ENCODE measurements at regions not wholly inside any gene's neighbourhood (a gene's known extent, or its start where the extent isn't known, plus 50 kb on each side); places are given as distances from the start of the nearest gene placed in this dataset.

DNA sequence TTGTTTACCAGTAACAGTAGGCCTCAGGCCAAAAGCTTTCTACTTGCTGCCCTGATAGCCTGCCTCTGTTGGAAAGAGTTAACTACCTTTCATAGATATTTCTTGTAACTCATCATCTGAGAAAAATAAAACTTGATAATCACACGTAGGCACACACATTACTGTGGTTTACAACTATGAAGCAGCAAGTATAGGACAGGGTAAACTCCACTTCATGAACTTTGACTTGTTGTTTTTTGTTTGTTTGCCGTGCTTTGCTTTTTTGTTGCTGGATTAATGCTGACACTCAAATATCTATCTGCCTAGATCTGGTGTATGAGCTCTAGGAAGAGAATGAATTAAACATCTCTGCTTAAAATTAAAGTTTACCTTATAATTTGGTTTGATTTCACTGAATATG, 924.7 kb upstream of the ADGRL2 start:
- Histone ChIP-seq H2AFZ (ENCODE audit: low read depth, low read length) (no peak overlapping the region), H3K27ac (ENCODE audit: low read length) (no peak overlapping the region), H3K79me2 (replicated peaks; ENCODE audit: insufficient read depth, low read length) (no peaks in the 10 kb centered on the region), H3F3A (ENCODE audit: insufficient read depth, low read length, poor library complexity, severe bottlenecking) (no peaks in the 10 kb centered on the region), H3K9me3 (ENCODE audit: low read length) (no peaks in the 10 kb centered on the region), H3K27me3 (ENCODE audit: insufficient read depth, low read depth, low read length) (no peaks in the 10 kb centered on the region), H3K9me2 (ENCODE audit: insufficient read depth, low read length) (no peaks in the 10 kb centered on the region), H3K4me2 (ENCODE audit: low read length) (no peak overlapping the region), H3K4me3 (ENCODE audit: low read length) (no peak overlapping the region), H3K36me3 (ENCODE audit: insufficient read depth, low read length) (no peaks in the 10 kb centered on the region), H4K20me1 (ENCODE audit: insufficient read depth) (no peaks in the 10 kb centered on the region), H3K9ac (ENCODE audit: low read length) (no peak overlapping the region)
- TF ChIP-seq EP300 (conservative IDR thresholded peaks at IDR 0.05; ENCODE audit: poor library complexity, severe bottlenecking) (no peak), TAF1 (IDR thresholded peaks at IDR 0.05; ENCODE audit: low read depth) (no peak)
- TF ChIP-seq, protein P1, sequence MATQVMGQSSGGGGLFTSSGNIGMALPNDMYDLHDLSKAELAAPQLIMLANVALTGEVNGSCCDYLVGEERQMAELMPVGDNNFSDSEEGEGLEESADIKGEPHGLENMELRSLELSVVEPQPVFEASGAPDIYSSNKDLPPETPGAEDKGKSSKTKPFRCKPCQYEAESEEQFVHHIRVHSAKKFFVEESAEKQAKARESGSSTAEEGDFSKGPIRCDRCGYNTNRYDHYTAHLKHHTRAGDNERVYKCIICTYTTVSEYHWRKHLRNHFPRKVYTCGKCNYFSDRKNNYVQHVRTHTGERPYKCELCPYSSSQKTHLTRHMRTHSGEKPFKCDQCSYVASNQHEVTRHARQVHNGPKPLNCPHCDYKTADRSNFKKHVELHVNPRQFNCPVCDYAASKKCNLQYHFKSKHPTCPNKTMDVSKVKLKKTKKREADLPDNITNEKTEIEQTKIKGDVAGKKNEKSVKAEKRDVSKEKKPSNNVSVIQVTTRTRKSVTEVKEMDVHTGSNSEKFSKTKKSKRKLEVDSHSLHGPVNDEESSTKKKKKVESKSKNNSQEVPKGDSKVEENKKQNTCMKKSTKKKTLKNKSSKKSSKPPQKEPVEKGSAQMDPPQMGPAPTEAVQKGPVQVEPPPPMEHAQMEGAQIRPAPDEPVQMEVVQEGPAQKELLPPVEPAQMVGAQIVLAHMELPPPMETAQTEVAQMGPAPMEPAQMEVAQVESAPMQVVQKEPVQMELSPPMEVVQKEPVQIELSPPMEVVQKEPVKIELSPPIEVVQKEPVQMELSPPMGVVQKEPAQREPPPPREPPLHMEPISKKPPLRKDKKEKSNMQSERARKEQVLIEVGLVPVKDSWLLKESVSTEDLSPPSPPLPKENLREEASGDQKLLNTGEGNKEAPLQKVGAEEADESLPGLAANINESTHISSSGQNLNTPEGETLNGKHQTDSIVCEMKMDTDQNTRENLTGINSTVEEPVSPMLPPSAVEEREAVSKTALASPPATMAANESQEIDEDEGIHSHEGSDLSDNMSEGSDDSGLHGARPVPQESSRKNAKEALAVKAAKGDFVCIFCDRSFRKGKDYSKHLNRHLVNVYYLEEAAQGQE (IDR thresholded peaks at IDR 0.05; ENCODE audit: borderline replicate concordance), result no peak

DNA sequence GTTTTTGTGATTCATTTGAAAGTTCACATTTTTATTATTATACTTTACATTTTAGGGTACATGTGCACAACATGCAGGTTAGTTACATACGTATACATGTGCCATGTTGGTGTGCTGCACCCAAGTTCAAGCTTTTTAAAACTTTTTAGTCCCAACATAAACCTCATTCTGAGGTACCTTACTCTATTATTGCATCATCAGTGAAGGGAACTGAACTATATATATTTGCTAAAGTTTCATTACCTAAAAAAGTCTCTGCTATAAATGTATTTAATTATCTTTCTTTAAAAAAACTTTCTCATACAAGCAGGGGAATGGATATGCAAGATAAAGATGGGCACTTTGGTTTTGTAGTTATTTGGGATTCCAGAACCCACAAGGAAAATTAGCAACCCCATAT, 931.4 kb upstream of the ADGRL2 start:
- Histone ChIP-seq H3K9ac (ENCODE audit: low read length) (no peak overlapping the region), H3K36me3 (ENCODE audit: insufficient read depth, low read length) (no peaks in the 10 kb centered on the region), H3K9me2 (ENCODE audit: insufficient read depth, low read length) (no peaks in the 10 kb centered on the region), H3K9me3 (ENCODE audit: low read length) (no peaks in the 10 kb centered on the region), H2AFZ (ENCODE audit: low read depth, low read length) (no peak overlapping the region), H3F3A (ENCODE audit: insufficient read depth, low read length, poor library complexity, severe bottlenecking) (no peaks in the 10 kb centered on the region), H3K27ac (ENCODE audit: low read length) (no peak overlapping the region), H3K27me3 (ENCODE audit: insufficient read depth, low read depth, low read length) (no peaks in the 10 kb centered on the region), H4K20me1 (ENCODE audit: insufficient read depth) (no peaks in the 10 kb centered on the region), H3K4me2 (ENCODE audit: low read length) (no peak overlapping the region), H3K4me3 (ENCODE audit: low read length) (no peak overlapping the region), H3K79me2 (replicated peaks; ENCODE audit: insufficient read depth, low read length) (no peaks in the 10 kb centered on the region)
- TF ChIP-seq TAF1 (IDR thresholded peaks at IDR 0.05; ENCODE audit: low read depth), result no peak
- TF ChIP-seq, protein P1 (IDR thresholded peaks at IDR 0.05; ENCODE audit: borderline replicate concordance), result no peak
- TF ChIP-seq, protein P2, sequence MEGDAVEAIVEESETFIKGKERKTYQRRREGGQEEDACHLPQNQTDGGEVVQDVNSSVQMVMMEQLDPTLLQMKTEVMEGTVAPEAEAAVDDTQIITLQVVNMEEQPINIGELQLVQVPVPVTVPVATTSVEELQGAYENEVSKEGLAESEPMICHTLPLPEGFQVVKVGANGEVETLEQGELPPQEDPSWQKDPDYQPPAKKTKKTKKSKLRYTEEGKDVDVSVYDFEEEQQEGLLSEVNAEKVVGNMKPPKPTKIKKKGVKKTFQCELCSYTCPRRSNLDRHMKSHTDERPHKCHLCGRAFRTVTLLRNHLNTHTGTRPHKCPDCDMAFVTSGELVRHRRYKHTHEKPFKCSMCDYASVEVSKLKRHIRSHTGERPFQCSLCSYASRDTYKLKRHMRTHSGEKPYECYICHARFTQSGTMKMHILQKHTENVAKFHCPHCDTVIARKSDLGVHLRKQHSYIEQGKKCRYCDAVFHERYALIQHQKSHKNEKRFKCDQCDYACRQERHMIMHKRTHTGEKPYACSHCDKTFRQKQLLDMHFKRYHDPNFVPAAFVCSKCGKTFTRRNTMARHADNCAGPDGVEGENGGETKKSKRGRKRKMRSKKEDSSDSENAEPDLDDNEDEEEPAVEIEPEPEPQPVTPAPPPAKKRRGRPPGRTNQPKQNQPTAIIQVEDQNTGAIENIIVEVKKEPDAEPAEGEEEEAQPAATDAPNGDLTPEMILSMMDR (IDR thresholded peaks at IDR 0.05; ENCODE audit: poor library complexity, severe bottlenecking), result no peak
- TF ChIP-seq RAD21 (conservative IDR thresholded peaks at IDR 0.05), result no peak
- TF ChIP-seq EZH2 (IDR thresholded peaks at IDR 0.05; ENCODE audit: borderline replicate concordance, insufficient read depth, low read length, poor library complexity, severe bottlenecking), result no peak
- TF ChIP-seq SMC3 (conservative IDR thresholded peaks at IDR 0.05; ENCODE audit: poor library complexity), result no peak
- TF ChIP-seq EP300 (conservative IDR thresholded peaks at IDR 0.05; ENCODE audit: poor library complexity, severe bottlenecking), result no peak
- TF ChIP-seq MXI1 (conservative IDR thresholded peaks at IDR 0.05; ENCODE audit: poor library complexity, severe bottlenecking), result no peak

All from neural cell (in vitro differentiated cells).